HL-60 (cell line): ENCODE measurements at regions not wholly inside any gene's neighbourhood (a gene's known extent, or its start where the extent isn't known, plus 50 kb on each side); places are given as distances from the start of the nearest gene placed in this dataset.

Source experiments
- DNase-seq, 2 experiments: peaks; one replicate each; pipeline ENCODE4 v3.0.0-alpha.2; 2010 to 2020; ENCODE audit warnings: low read depth in 1 of 2, low spot score in 1 of 2
- H3K27ac ChIP-seq: fragments of 250-450 bp; sonication (Bioruptor Pico); replicated peaks from 2 replicates; pipeline ENCODE4 v1.5.1; 2020; ENCODE audit warnings: mild to moderate bottlenecking, moderate library complexity
- H3K27me3 ChIP-seq: fragments of 250-450 bp; sonication (Bioruptor Pico); 2 replicates; pipeline ENCODE4 v1.5.1; 2021; ENCODE audit warnings: mild to moderate bottlenecking, moderate library complexity; ENCODE audit not compliant: insufficient read depth, poor library complexity, severe bottlenecking
- H3K4me3 ChIP-seq: replicated peaks from 2 replicates; pipeline ENCODE4 v1.5.1; 2011; ENCODE audit warnings: mild to moderate bottlenecking, control low read depth, low read length; ENCODE audit not compliant: insufficient read depth
- CTCF ChIP-seq: IDR thresholded peaks from one replicate; pipeline ENCODE4 v1.5.1; 2011; ENCODE audit warnings: low read length, control low read depth, inconsistent platforms; ENCODE audit not compliant: insufficient read depth
- GABPA ChIP-seq: IDR thresholded peaks from 2 replicates; pipeline ENCODE4 v1.6.1; 2012; ENCODE audit warnings: low read depth
- POLR2AphosphoS5 ChIP-seq: IDR thresholded peaks from 2 replicates; pipeline ENCODE4 v1.6.1; 2012; ENCODE audit warnings: low read depth
- REST ChIP-seq: IDR thresholded peaks from 2 replicates; pipeline ENCODE4 v1.6.1; 2012; ENCODE audit warnings: low read depth; ENCODE audit not compliant: insufficient replicate concordance
- SPI1 ChIP-seq: IDR thresholded peaks from 2 replicates; pipeline ENCODE4 v1.6.1; 2012; ENCODE audit warnings: low read depth, mild to moderate bottlenecking, borderline replicate concordance

- TF ChIP-seq SPI1 (no peak), CTCF (no peak), POLR2AphosphoS5 (no peak), REST (no peak), GABPA (no peak)
- no peak overlapping the region for H3K27ac ChIP-seq
- no peaks in the 10 kb centered on the region for H3K27me3 ChIP-seq
- no peak overlapping the region for H3K4me3 ChIP-seq
- DNase-seq = no peak
Observed at GRCh38 chr15:69988541-69989225, 109.0 kb downstream of the TLE3 start.

GRCh38 chr15:69990566-69991421 lies 106.9 kb downstream of the TLE3 start:
- TF ChIP-seq REST (no peak), SPI1 (no peak), CTCF (no peak), POLR2AphosphoS5 (no peak), GABPA (no peak)
- Histone ChIP-seq H3K27ac (no peak overlapping the region), H3K27me3 (no peaks in the 10 kb centered on the region), H3K4me3 (no peak overlapping the region)
- DNase-seq = no peak

GRCh38 chr15:69991551-69991980 lies 106.2 kb downstream of the TLE3 start:
- no peaks in the 10 kb centered on the region for H3K27me3 ChIP-seq
- H3K27ac ChIP-seq = no peak overlapping the region
- TF ChIP-seq REST = no peak
- no peak for TF ChIP-seq SPI1
- TF ChIP-seq GABPA = no peak
- TF ChIP-seq POLR2AphosphoS5 = no peak
- no peak overlapping the region for H3K4me3 ChIP-seq
- no peak for DNase-seq
